ENCODE measurements at regions not wholly inside any gene's neighbourhood (a gene's known extent, or its start where the extent isn't known, plus 50 kb on each side); places are given as distances from the start of the nearest gene placed in this dataset.

DNA sequence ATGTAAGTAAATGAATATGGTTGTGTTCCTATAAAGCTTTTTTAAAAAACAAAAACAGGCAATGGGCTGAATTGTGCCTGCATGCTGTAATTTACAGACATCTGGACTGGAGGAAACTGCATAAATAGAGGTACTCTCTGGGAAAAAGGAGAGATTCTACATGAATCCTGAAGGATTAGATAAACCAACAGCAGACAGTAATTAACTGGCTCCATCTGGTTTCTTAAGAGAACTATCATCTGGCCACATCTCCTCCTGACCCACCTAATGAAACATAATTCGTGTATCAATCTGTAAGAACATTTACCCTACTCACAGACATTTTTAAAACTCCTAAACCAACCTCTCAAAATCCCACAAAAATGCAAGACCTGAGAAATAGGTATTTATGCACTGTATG, 528.1 kb upstream of the ST8SIA4 start:
- Histone ChIP-seq H3K27me3 (ENCODE audit: insufficient read depth, low read length) (no peaks in the 10 kb centered on the region), H3K4me1 (ENCODE audit: insufficient read depth, low read length) (no peaks in the 10 kb centered on the region), H3K23ac (ENCODE audit: insufficient read length, low read depth, low read length) (no peak overlapping the region), H4K91ac (ENCODE audit: insufficient read length, low read depth, low read length) (no peak overlapping the region), H2BK120ac (ENCODE audit: low read depth, low read length, poor library complexity, severe bottlenecking) (no peak overlapping the region), H2BK5ac (ENCODE audit: insufficient read length, low read length) (no peak overlapping the region), H2BK12ac (ENCODE audit: insufficient read length, low read depth, low read length) (no peak overlapping the region), H2AFZ (ENCODE audit: low read length) (no peak overlapping the region), H3K9ac (ENCODE audit: extremely low read depth, insufficient read length, low read length) (no peak overlapping the region), H3K4me2 (ENCODE audit: insufficient read depth, insufficient read length, low read length) (no peak overlapping the region), H3K4ac (ENCODE audit: low read depth, low read length) (no peak overlapping the region), H3K14ac (ENCODE audit: insufficient read depth, low read length) (no peak overlapping the region), H2AK5ac (ENCODE audit: insufficient read length, low read length) (no peak overlapping the region), H3K79me2 (ENCODE audit: insufficient read depth, low read length) (no peaks in the 10 kb centered on the region), H3K9me3 (ENCODE audit: control insufficient read depth, low read depth, low read length) (no peaks in the 10 kb centered on the region), H3K18ac (ENCODE audit: insufficient read length, low read depth, low read length) (no peak overlapping the region), H3K79me1 (ENCODE audit: insufficient read depth, low read depth, low read length, poor library complexity, severe bottlenecking) (no peaks in the 10 kb centered on the region), H2BK15ac (ENCODE audit: low read depth, low read length) (no peak overlapping the region), H3K23me2 (ENCODE audit: insufficient read length, low read depth, low read length, poor library complexity, severe bottlenecking) (no peaks in the 10 kb centered on the region), H4K8ac (replicated peaks; ENCODE audit: insufficient read length, low read depth, low read length) (no peak overlapping the region), H3K27ac (ENCODE audit: insufficient read length, low read depth, low read length) (no peak overlapping the region), H3T11ph (ENCODE audit: low read length) (no peak overlapping the region), H4K5ac (ENCODE audit: insufficient read length, low read depth, low read length) (no peak overlapping the region), H4K20me1 (ENCODE audit: control insufficient read depth, insufficient read depth, insufficient read length) (no peaks in the 10 kb centered on the region), H3K56ac (ENCODE audit: insufficient read length, low read depth, low read length) (no peak overlapping the region), H2BK20ac (ENCODE audit: low read depth, low read length, poor library complexity, severe bottlenecking) (no peak overlapping the region)
- H3K36me3 Mint-ChIP-seq (ENCODE audit: insufficient read depth in 1 of 3, low read depth in 3 of 3), result no peaks in the 10 kb centered on the region
- DNase-seq, result no peak
- H3K27me3 Mint-ChIP-seq (ENCODE audit: low read depth), result no peaks in the 10 kb centered on the region
- TF ChIP-seq, protein P1, sequence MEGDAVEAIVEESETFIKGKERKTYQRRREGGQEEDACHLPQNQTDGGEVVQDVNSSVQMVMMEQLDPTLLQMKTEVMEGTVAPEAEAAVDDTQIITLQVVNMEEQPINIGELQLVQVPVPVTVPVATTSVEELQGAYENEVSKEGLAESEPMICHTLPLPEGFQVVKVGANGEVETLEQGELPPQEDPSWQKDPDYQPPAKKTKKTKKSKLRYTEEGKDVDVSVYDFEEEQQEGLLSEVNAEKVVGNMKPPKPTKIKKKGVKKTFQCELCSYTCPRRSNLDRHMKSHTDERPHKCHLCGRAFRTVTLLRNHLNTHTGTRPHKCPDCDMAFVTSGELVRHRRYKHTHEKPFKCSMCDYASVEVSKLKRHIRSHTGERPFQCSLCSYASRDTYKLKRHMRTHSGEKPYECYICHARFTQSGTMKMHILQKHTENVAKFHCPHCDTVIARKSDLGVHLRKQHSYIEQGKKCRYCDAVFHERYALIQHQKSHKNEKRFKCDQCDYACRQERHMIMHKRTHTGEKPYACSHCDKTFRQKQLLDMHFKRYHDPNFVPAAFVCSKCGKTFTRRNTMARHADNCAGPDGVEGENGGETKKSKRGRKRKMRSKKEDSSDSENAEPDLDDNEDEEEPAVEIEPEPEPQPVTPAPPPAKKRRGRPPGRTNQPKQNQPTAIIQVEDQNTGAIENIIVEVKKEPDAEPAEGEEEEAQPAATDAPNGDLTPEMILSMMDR (conservative IDR thresholded peaks at IDR 0.05), result no peak
- no peak overlapping the region for H3K27ac Mint-ChIP-seq
- no CpG with 5 or more reads among the region's 1 CpG for WGBS (ENCODE audit: extremely low coverage, insufficient read length, low lambda C conversion rate)
- H3K4me3 Mint-ChIP-seq, result no peak overlapping the region
- H3K4me1 Mint-ChIP-seq, result no peaks in the 10 kb centered on the region
- no peaks in the 10 kb centered on the region for H3K9me3 Mint-ChIP-seq

All from H9 (cell line).